Osteocyte (in vitro differentiated cells): ENCODE measurements at regions not wholly inside any gene's neighbourhood (a gene's known extent, or its start where the extent isn't known, plus 50 kb on each side); places are given as distances from the start of the nearest gene placed in this dataset.

Source experiments
- DNase-seq: peaks from one replicate; pipeline ENCODE4 v3.0.0; 2021; ENCODE audit warnings: mixed read lengths; ENCODE audit not compliant: unreplicated experiment; ENCODE audit errors: extremely low spot score
- H3K27ac Mint-ChIP-seq: one replicate; pipeline ENCODE4 v1.8.0; 2021; ENCODE audit warnings: mild to moderate bottlenecking, mixed read lengths; ENCODE audit not compliant: unreplicated experiment
- H3K27me3 Mint-ChIP-seq: one replicate; pipeline ENCODE4 v1.8.0; 2021; ENCODE audit warnings: mixed read lengths; ENCODE audit not compliant: unreplicated experiment
- H3K36me3 Mint-ChIP-seq: one replicate; pipeline ENCODE4 v1.8.0; 2021; ENCODE audit warnings: mixed read lengths; ENCODE audit not compliant: unreplicated experiment
- H3K4me1 Mint-ChIP-seq: one replicate; pipeline ENCODE4 v1.8.0; 2021; ENCODE audit warnings: mixed read lengths; ENCODE audit not compliant: unreplicated experiment
- H3K4me3 Mint-ChIP-seq: one replicate; pipeline ENCODE4 v1.8.0; 2021; ENCODE audit warnings: mild to moderate bottlenecking, moderate library complexity, mixed read lengths; ENCODE audit not compliant: unreplicated experiment
- H3K9me3 Mint-ChIP-seq: one replicate; pipeline ENCODE4 v1.8.0; 2021; ENCODE audit warnings: mixed read lengths; ENCODE audit not compliant: unreplicated experiment
- CTCF ChIP-seq: fragments of 200-600 bp; sonication (generic); IDR thresholded peaks from 2 replicates; pipeline ENCODE4 v1.5.0; 2021; ENCODE audit warnings: antibody characterized with exemption, mild to moderate bottlenecking, moderate library complexity

GRCh38 chr17:68753985-68754769, 153.0 kb upstream of the FAM20A start:
- H3K9me3 Mint-ChIP-seq = no peaks in the 10 kb centered on the region
- no peak for DNase-seq

GRCh38 chr17:68750208-68750562, 149.0 kb upstream of the FAM20A start:
- no peak for TF ChIP-seq CTCF
- Mint-ChIP-seq H3K27me3 (peaks cover 5% of the 10 kb centered on the region), H3K9me3 (no peaks in the 10 kb centered on the region), H3K36me3 (no peaks in the 10 kb centered on the region), H3K27ac (no peak overlapping the region), H3K4me3 (no peak overlapping the region), H3K4me1 (no peaks in the 10 kb centered on the region)
- DNase-seq = no peak

More at GRCh38 chr17:68753985-68754769, 153.0 kb upstream of the FAM20A start:
- no peaks in the 10 kb centered on the region for H3K36me3 Mint-ChIP-seq
- no peak overlapping the region for H3K4me3 Mint-ChIP-seq
- peaks cover 5% of the 10 kb centered on the region for H3K4me1 Mint-ChIP-seq
- no peak overlapping the region for H3K27ac Mint-ChIP-seq
- peaks cover 4% of the 10 kb centered on the region for H3K27me3 Mint-ChIP-seq
- no peak for TF ChIP-seq CTCF

- Mint-ChIP-seq H3K36me3 (no peaks in the 10 kb centered on the region), H3K9me3 (peaks cover under 1% of the 10 kb centered on the region), H3K27me3 (peaks cover 5% of the 10 kb centered on the region), H3K4me1 (no peaks in the 10 kb centered on the region), H3K4me3 (no peak overlapping the region), H3K27ac (no peak overlapping the region)
- no peak for TF ChIP-seq CTCF
- DNase-seq = no peak
These were observed 148.4 kb upstream of the FAM20A start for GRCh38 chr17:68749349-68750207.

GRCh38 chr17:68748381-68748780, 147.2 kb upstream of the FAM20A start:
- no peak overlapping the region for H3K4me3 Mint-ChIP-seq
- no peaks in the 10 kb centered on the region for H3K4me1 Mint-ChIP-seq
- no peaks in the 10 kb centered on the region for H3K36me3 Mint-ChIP-seq
- H3K27me3 Mint-ChIP-seq = peaks cover 5% of the 10 kb centered on the region
- peaks cover 4% of the 10 kb centered on the region for H3K9me3 Mint-ChIP-seq
- H3K27ac Mint-ChIP-seq = no peak overlapping the region
- no peak for DNase-seq
- TF ChIP-seq CTCF = no peak
